Small intestine (tissue), 7 donors: ENCODE measurements at regions not wholly inside any gene's neighbourhood (a gene's known extent, or its start where the extent isn't known, plus 50 kb on each side); places are given as distances from the start of the nearest gene placed in this dataset.

Experiments used
- DNase-seq, 2 donors: peaks; one replicate each; pipeline versions ENCODE4 v3.0.0 to v3.0.0-alpha.2; 2013
- FAIRE-seq: peaks from 2 replicates; lab custom pipeline; 2012; peaks lifted over from hg19 to GRCh38; lab: Jason Lieb, UNC
- H3K27ac ChIP-seq, 3 donors: one replicate each; pipeline ENCODE4 v1.5.1; 2013; ENCODE audit warnings: low read length in 2 of 3, mild to moderate bottlenecking in 2 of 3, control low read depth in 1 of 3, inconsistent platforms in 1 of 3, low read depth in 1 of 3, moderate library complexity in 1 of 3
- H3K27me3 ChIP-seq, 3 donors: one replicate each; pipeline ENCODE4 v1.6.1; 2013; ENCODE audit warnings: low read length in 3 of 3, inconsistent platforms in 1 of 3; ENCODE audit not compliant: control insufficient read depth in 3 of 3, insufficient read depth in 3 of 3
- H3K36me3 ChIP-seq, 3 donors: one replicate each; pipeline ENCODE4 v1.6.1; 2013; ENCODE audit warnings: low read length in 3 of 3, inconsistent platforms in 1 of 3, low read depth in 1 of 3, mild to moderate bottlenecking in 1 of 3, moderate library complexity in 1 of 3; ENCODE audit not compliant: control insufficient read depth in 3 of 3, insufficient read depth in 2 of 3
- H3K4me1 ChIP-seq, 3 donors: one replicate each; pipeline ENCODE4 v1.6.1; 2013; ENCODE audit warnings: low read length in 2 of 3, inconsistent platforms in 1 of 3, low read depth in 1 of 3, mild to moderate bottlenecking in 1 of 3, moderate library complexity in 1 of 3; ENCODE audit not compliant: control insufficient read depth in 3 of 3, insufficient read depth in 2 of 3
- H3K4me3 ChIP-seq, 3 donors: one replicate each; pipeline ENCODE4 v1.5.1; 2013; ENCODE audit warnings: low read length in 3 of 3, control low read depth in 1 of 3, inconsistent platforms in 1 of 3, low read depth in 1 of 3, mild to moderate bottlenecking in 1 of 3, moderate library complexity in 1 of 3
- H3K9me3 ChIP-seq, 2 donors: one replicate each; pipeline ENCODE4 v1.6.1; 2013; ENCODE audit warnings: low read depth in 1 of 2, low read length in 1 of 2; ENCODE audit not compliant: control insufficient read depth in 2 of 2, insufficient read depth in 1 of 2
- WGBS, 3 donors: extraction: QIAGEN DNeasy Blood & Tissue Kit; methylation state at CpG; one replicate each; pipeline ENCODE4 v1.1.7; 2013; 5-methylcytosine and 5-hydroxymethylcytosine counted together
- donor health status: healthy with polysubstance abuse.
- donor health status: control.
- donor health status: control.
- donor health status: Bipolar disorder and iron deficiency.
- donor health status: healthy.

GRCh38 chr5:139733698-139734538 is 61.7 kb upstream of the PSD2 start:
- peaks cover 0 to 18% (median 0%) of the 10 kb centered on the region in 3 donors for H3K4me1 ChIP-seq
- peak overlapping the region in 2 of 3 donors; percentile 21 to 59 for H3K27ac ChIP-seq
- 39 to 66% (median 55%) methylated on average over 21 to 22 of the region's 22 CpGs for WGBS, 3 donors
- H3K4me3 ChIP-seq, result no peak overlapping the region
- no peaks in the 10 kb centered on the region for H3K27me3 ChIP-seq
- FAIRE-seq (no peak), DNase-seq (peak; percentile 70 to 77)
- H3K36me3 ChIP-seq, result no peaks in the 10 kb centered on the region
- H3K9me3 ChIP-seq, result no peaks in the 10 kb centered on the region

DNA sequence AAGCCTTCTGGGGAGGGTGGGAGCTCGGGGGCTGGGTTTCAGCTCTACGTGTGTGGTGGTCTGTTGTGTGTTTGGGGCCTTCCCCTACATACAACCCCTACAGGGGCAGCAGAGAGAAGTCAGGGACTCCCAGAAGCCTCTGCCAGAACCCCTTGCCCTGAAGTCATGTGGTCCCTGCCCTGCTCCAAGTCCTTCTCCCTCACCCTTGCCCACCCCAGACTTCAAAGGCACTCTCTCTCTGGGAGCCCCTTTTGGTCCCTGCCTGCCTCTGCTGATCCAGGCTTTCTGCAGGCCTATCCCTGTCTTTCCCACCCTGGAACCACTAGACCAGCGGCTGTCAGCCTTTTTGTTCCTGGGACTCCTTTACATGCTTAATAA is 61.1 kb upstream of the PSD2 start:
- H3K36me3 ChIP-seq, result no peaks in the 10 kb centered on the region
- no peaks in the 10 kb centered on the region for H3K9me3 ChIP-seq
- no peaks in the 10 kb centered on the region for H3K27me3 ChIP-seq
- no peak overlapping the region for H3K4me3 ChIP-seq
- peak overlapping the region in 1 of 3 donors; percentile 42 for H3K27ac ChIP-seq
- no peak for FAIRE-seq
- WGBS, 3 donors, result 86 to 92% (median 91%) methylated on average over 3 of the region's 3 CpGs
- H3K4me1 ChIP-seq, result peaks cover 0 to 25% (median 0%) of the 10 kb centered on the region in 3 donors
- DNase-seq, result no peak

GRCh38 chr5:139738193-139739149 is 57.1 kb upstream of the PSD2 start:
- no peak overlapping the region for H3K4me3 ChIP-seq
- DNase-seq, result no peak
- no peaks in the 10 kb centered on the region for H3K36me3 ChIP-seq
- no peaks in the 10 kb centered on the region for H3K9me3 ChIP-seq
- H3K4me1 ChIP-seq, result peaks cover 0 to 38% (median 0%) of the 10 kb centered on the region in 3 donors
- H3K27ac ChIP-seq, result no peak overlapping the region
- WGBS, 3 donors, result 80 to 86% (median 85%) methylated on average over 14 to 15 of the region's 15 CpGs
- no peak for FAIRE-seq
- no peaks in the 10 kb centered on the region for H3K27me3 ChIP-seq

DNA sequence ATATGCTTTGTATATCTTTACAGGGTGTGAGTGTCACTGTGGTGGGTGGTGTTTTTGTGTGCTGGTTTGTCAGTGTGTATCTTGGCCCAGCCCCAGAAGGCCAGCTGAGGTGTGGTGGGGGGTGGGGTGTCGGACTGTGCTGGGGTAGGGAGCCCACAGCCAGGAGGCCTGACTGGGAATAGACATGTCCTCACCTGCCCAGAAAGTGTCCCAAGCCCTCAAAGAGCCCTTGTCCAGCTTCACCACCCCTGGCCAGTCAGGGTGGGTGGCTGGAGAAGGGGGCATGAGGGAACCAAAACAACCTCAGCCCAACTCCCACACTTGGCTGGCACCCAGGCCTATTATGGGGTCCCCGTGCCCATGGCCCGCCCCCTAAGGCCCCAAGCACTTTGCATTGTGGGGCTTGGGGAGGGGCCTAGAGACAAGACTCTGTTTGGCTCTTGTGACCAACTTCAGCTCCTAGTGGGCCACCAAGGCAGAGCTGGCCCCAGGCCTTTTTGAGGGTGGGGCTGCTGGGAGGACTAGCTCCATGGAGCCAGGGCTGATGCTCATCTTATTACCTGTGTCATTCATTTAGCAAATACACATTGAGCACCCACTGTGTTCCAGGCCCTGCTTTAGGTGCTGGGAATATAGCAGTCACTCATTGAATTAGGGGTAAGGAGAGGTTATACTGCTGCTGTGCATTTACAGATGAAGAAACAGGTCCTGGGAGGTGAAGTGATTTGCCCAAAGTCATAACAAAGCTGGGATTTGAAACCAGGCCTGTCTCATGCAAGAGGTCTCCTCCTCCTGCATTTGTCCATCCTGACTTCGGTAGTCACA is 56.2 kb upstream of the PSD2 start:
- WGBS, 3 donors, result 70 to 79% (median 75%) methylated on average over 4 of the region's 4 CpGs

DNA sequence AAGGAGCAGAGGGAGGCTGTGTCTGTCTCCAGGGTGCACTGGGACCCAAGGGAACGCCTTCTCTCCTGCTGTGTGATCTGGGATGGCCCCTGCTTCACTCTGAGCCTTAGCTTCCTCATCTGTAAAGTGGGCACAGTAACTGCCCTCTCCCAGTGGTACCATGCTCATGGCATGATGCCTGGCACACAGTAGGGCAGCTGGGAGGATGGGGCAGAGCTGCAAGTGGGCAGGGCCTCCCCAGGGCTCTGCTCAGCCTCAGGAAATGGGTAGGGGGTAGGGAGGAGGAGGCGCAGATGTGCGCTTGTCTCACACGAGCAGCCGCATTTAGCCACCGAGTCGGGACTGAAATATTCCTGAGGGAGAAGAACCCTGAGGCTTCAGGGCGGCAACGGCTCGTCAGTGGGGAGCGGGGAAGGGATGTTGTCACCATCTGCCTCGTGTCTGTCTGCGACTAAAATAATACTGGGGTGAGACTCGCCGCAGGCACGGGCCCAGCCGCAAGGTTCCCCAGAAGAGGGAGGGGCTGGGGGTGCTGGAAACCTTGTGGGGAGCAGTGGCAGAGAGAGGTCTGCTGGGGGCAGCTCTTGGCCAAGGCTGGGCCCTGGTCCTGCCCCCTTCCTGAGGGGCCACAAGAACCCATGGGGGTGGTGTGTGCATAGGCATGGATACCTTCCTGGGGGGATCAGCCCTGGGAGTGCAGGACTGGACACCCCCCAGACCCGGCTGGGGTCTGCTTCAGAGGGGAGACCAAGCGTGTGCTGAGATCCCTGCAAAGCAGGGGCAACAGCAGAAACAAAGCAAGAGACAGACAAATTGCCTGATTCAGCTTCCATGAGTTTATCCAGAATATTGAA is 55.2 kb upstream of the PSD2 start:
- Histone ChIP-seq H3K27ac (no peak overlapping the region), H3K9me3 (no peaks in the 10 kb centered on the region), H3K4me3 (no peak overlapping the region), H3K27me3 (no peaks in the 10 kb centered on the region), H3K4me1 (peaks cover 0 to 33% (median 0%) of the 10 kb centered on the region in 3 donors), H3K36me3 (peaks cover 0 to 3% (median 0%) of the 10 kb centered on the region in 3 donors)
- WGBS, 3 donors, result 78 to 85% (median 80%) methylated on average over 19 of the region's 19 CpGs
- no peak for DNase-seq
- no peak for FAIRE-seq

More for the DNA sequence above, 56.2 kb upstream of the PSD2 start:
- Histone ChIP-seq H3K27me3 (no peaks in the 10 kb centered on the region), H3K9me3 (no peaks in the 10 kb centered on the region), H3K4me1 (peaks cover 0 to 29% (median 0%) of the 10 kb centered on the region in 3 donors), H3K4me3 (no peak overlapping the region), H3K27ac (no peak overlapping the region), H3K36me3 (peaks cover 0 to 3% (median 0%) of the 10 kb centered on the region in 3 donors)
- no peak for FAIRE-seq
- DNase-seq, result no peak

- Histone ChIP-seq H3K27me3 (no peaks in the 10 kb centered on the region), H3K36me3 (peaks cover 0 to 3% (median 0%) of the 10 kb centered on the region in 3 donors), H3K9me3 (no peaks in the 10 kb centered on the region), H3K4me1 (peaks cover 0 to 40% (median 4%) of the 10 kb centered on the region in 3 donors), H3K27ac (no peak overlapping the region), H3K4me3 (no peak overlapping the region)
- 82 to 90% (median 88%) methylated on average over 6 of the region's 6 CpGs for WGBS, 3 donors
- DNase-seq (no peak), FAIRE-seq (no peak)
Measured at GRCh38 chr5:139740992-139741672, 54.5 kb upstream of the PSD2 start.

GRCh38 chr5:139741823-139742172 is 53.8 kb upstream of the PSD2 start:
- 76 to 84% (median 78%) methylated on average over 3 of the region's 3 CpGs for WGBS, 3 donors
- Histone ChIP-seq H3K4me3 (no peak overlapping the region), H3K27ac (peak overlapping the region in 1 of 3 donors; percentile 58), H3K9me3 (no peaks in the 10 kb centered on the region), H3K4me1 (peaks cover 0 to 47% (median 4%) of the 10 kb centered on the region in 3 donors), H3K36me3 (peaks cover 0 to 3% (median 0%) of the 10 kb centered on the region in 3 donors), H3K27me3 (peaks cover 0 to 6% (median 2%) of the 10 kb centered on the region in 3 donors)
- FAIRE-seq (no peak), DNase-seq (no peak)
